SU-DHL-6 (cell line): ENCODE measurements at regions not wholly inside any gene's neighbourhood (a gene's known extent, or its start where the extent isn't known, plus 50 kb on each side); places are given as distances from the start of the nearest gene placed in this dataset.

Experiments used
- H2AFZ ChIP-seq: fragments of 200-600 bp; sonication (generic); 2 replicates; pipeline ENCODE4 v1.6.1; 2014; ENCODE audit warnings: low read depth, mild to moderate bottlenecking, moderate library complexity, mixed read lengths, antibody characterized with exemption, low read length; ENCODE audit not compliant: severe bottlenecking
- H3F3A ChIP-seq: fragments of 200-600 bp; shearing (Covaris generic); 2 replicates; pipeline ENCODE4 v1.6.0; 2016; ENCODE audit warnings: antibody characterized with exemption, mild to moderate bottlenecking; ENCODE audit not compliant: insufficient read depth
- H3K27ac ChIP-seq: fragments of 200-600 bp; sonication (generic); 2 replicates; pipeline ENCODE4 v1.5.1; 2016; ENCODE audit warnings: low read depth, mild to moderate bottlenecking, low read length, moderate library complexity, mixed read lengths
- H3K27me3 ChIP-seq: fragments of 200-600 bp; sonication (generic), shearing (Covaris generic); 2 replicates; pipeline ENCODE4 v1.6.0; 2014; ENCODE audit warnings: mild to moderate bottlenecking, low read length
- H3K36me3 ChIP-seq: fragments of 200-600 bp; sonication (generic); 2 replicates; pipeline ENCODE4 v1.6.1; 2014; ENCODE audit warnings: mild to moderate bottlenecking, low read length, mixed read lengths
- H3K4me2 ChIP-seq: fragments of 300-600, 200-600 bp; shearing (Covaris generic), sonication (generic); 2 replicates; pipeline ENCODE4 v1.6.0; 2014; ENCODE audit warnings: low read length, low read depth, mild to moderate bottlenecking; ENCODE audit not compliant: poor library complexity, severe bottlenecking
- H3K4me3 ChIP-seq: fragments of 200-600 bp; sonication (generic); 2 replicates; pipeline ENCODE4 v1.5.1; 2014; ENCODE audit warnings: antibody characterized with exemption, low read length, mild to moderate bottlenecking, mixed read lengths; ENCODE audit not compliant: insufficient read depth, poor library complexity, severe bottlenecking
- H3K79me2 ChIP-seq: fragments of 200-600 bp; sonication (generic); 2 replicates; pipeline ENCODE4 v1.6.1; 2014; ENCODE audit warnings: mild to moderate bottlenecking, low read length, moderate library complexity; ENCODE audit not compliant: insufficient read depth
- H3K9ac ChIP-seq: fragments of 200-600 bp; sonication (generic); 2 replicates; pipeline ENCODE4 v1.7.0; 2014; ENCODE audit warnings: mild to moderate bottlenecking, low read length
- H3K9me2 ChIP-seq: fragments of 200-600 bp; sonication (generic); replicated peaks from 2 replicates; pipeline ENCODE4 v1.6.1; 2014; ENCODE audit warnings: low read length; ENCODE audit not compliant: insufficient read depth
- H3K9me3 ChIP-seq: fragments of 200-600 bp; sonication (generic); 2 replicates; pipeline ENCODE4 v1.6.1; 2014; ENCODE audit warnings: low read length, mixed read lengths; ENCODE audit not compliant: insufficient read depth
- H4K20me1 ChIP-seq: fragments of 200-600 bp; sonication (generic); 2 replicates; pipeline ENCODE4 v1.6.1; 2014; ENCODE audit warnings: low read depth, mild to moderate bottlenecking, antibody characterized with exemption, low read length, moderate library complexity, mixed read lengths
- CTCF ChIP-seq: fragments of 200-600 bp; sonication (generic); IDR thresholded peaks from one replicate; pipeline ENCODE4 v1.5.1; 2017; ENCODE audit warnings: antibody characterized with exemption, mild to moderate bottlenecking, low read length, moderate library complexity; ENCODE audit not compliant: insufficient read depth, poor library complexity, severe bottlenecking
- EZH2phosphoT487 ChIP-seq: fragments of 200-600 bp; sonication (generic), shearing (Covaris generic); conservative IDR thresholded peaks from 2 replicates; pipeline ENCODE4 v1.6.1; 2018; ENCODE audit warnings: mild to moderate bottlenecking, antibody characterized with exemption, low read length, moderate library complexity, mixed read lengths

- H3K9me3 ChIP-seq = no peaks in the 10 kb centered on the region
- no peak for TF ChIP-seq CTCF
- TF ChIP-seq EZH2phosphoT487 = no peak
These were observed 2272.8 kb downstream of the TP53TG3F start for GRCh38 chr16:35732046-35732810.

GRCh38 chr16:35733278-35733965, 2274.0 kb downstream of the TP53TG3F start:
- no peaks in the 10 kb centered on the region for H3F3A ChIP-seq
- H2AFZ ChIP-seq = no peak overlapping the region
- no peaks in the 10 kb centered on the region for H3K36me3 ChIP-seq
- H3K27me3 ChIP-seq = no peaks in the 10 kb centered on the region
- H3K27ac ChIP-seq = no peak overlapping the region
- no peak overlapping the region for H3K4me2 ChIP-seq
- H4K20me1 ChIP-seq = no peaks in the 10 kb centered on the region
- no peaks in the 10 kb centered on the region for H3K9me3 ChIP-seq
- no peak overlapping the region for H3K9ac ChIP-seq
- no peak for TF ChIP-seq EZH2phosphoT487
- no peaks in the 10 kb centered on the region for H3K79me2 ChIP-seq
- no peak overlapping the region for H3K4me3 ChIP-seq
- no peaks in the 10 kb centered on the region for H3K9me2 ChIP-seq

More at GRCh38 chr16:35732046-35732810, 2272.8 kb downstream of the TP53TG3F start:
- H3K4me3 ChIP-seq = no peak overlapping the region
- no peaks in the 10 kb centered on the region for H3K9me2 ChIP-seq
- H3F3A ChIP-seq = no peaks in the 10 kb centered on the region
- no peak overlapping the region for H3K4me2 ChIP-seq
- H3K79me2 ChIP-seq = no peaks in the 10 kb centered on the region
- H3K27ac ChIP-seq = no peak overlapping the region
- no peak overlapping the region for H2AFZ ChIP-seq
- H4K20me1 ChIP-seq = no peaks in the 10 kb centered on the region
- no peaks in the 10 kb centered on the region for H3K27me3 ChIP-seq
- H3K9ac ChIP-seq = no peak overlapping the region
- H3K36me3 ChIP-seq = no peaks in the 10 kb centered on the region

- no peak overlapping the region for H3K9ac ChIP-seq
- H3K9me3 ChIP-seq = no peaks in the 10 kb centered on the region
- no peak overlapping the region for H3K4me2 ChIP-seq
- no peak for TF ChIP-seq EZH2phosphoT487
- no peak for TF ChIP-seq CTCF
- H3K9me2 ChIP-seq = no peaks in the 10 kb centered on the region
- no peaks in the 10 kb centered on the region for H3K79me2 ChIP-seq
- H4K20me1 ChIP-seq = no peaks in the 10 kb centered on the region
- H3F3A ChIP-seq = no peaks in the 10 kb centered on the region
- no peak overlapping the region for H3K27ac ChIP-seq
- no peak overlapping the region for H3K4me3 ChIP-seq
- H2AFZ ChIP-seq = no peak overlapping the region
- H3K36me3 ChIP-seq = no peaks in the 10 kb centered on the region
- no peaks in the 10 kb centered on the region for H3K27me3 ChIP-seq
These were observed 2274.7 kb downstream of the TP53TG3F start for GRCh38 chr16:35733971-35734702.
